ENCODE measurements at regions not wholly inside any gene's neighbourhood (a gene's known extent, or its start where the extent isn't known, plus 50 kb on each side); places are given as distances from the start of the nearest gene placed in this dataset.

DNA sequence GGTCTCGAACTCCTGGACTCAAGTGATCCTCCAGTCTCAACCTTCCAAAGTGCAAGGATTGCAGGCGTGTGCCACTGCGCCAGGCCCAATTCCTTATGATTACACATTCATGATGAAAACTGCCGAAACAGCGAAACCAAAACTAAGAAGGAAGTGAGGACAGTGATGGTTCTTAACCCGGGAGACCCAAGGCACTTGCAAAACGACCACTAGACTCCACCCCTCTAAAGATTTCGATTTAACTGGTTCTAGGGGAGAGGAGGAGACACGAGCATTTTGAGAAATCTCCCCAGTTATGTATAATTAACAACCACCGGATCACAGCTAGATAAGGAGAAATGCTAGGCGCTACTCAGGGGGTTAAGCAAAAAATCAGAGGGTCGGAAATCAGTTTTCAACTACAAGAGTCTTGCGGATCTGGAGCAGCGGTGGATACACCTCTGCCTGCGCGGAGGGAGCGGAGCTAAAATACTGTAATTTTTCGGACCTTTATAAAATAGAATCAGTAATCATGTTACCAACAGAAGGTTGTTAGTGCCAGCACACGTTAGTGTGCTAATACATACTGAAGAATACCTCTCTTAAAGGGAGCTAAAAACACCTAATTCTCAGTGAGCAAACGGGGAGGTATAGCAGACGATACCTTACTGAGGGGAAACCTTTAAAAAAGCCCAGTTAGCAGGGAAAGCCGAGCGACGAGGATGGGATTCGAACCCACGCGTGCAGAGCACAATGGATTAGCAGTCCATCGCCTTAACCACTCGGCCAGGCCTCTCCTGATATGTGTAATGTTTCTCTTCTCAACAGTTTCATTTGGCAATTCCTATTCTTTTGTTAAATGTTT is 60.0 kb upstream of the BTN3A2 start:
- peak; percentile 75 for DNase-seq (ENCODE audit: extremely low read depth, low read depth)

DNA sequence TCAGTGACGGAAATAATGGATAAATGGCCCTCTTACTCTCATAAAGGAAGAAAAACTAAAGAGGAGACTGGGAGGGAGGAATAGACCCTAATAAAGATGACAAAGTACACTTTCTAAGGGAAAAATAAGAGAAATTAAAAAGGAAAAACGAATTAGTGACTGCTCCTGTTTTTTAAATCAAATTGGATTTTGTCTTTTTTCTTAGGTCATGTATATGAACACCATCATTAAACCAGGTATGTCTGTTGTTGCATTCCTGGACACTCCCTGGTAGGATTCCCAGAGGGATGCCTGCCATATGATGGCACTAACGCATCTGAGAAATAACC is 59.4 kb upstream of the BTN3A2 start:
- DNase-seq (ENCODE audit: extremely low read depth, low read depth) = no peak
- TF ChIP-seq, protein P1, sequence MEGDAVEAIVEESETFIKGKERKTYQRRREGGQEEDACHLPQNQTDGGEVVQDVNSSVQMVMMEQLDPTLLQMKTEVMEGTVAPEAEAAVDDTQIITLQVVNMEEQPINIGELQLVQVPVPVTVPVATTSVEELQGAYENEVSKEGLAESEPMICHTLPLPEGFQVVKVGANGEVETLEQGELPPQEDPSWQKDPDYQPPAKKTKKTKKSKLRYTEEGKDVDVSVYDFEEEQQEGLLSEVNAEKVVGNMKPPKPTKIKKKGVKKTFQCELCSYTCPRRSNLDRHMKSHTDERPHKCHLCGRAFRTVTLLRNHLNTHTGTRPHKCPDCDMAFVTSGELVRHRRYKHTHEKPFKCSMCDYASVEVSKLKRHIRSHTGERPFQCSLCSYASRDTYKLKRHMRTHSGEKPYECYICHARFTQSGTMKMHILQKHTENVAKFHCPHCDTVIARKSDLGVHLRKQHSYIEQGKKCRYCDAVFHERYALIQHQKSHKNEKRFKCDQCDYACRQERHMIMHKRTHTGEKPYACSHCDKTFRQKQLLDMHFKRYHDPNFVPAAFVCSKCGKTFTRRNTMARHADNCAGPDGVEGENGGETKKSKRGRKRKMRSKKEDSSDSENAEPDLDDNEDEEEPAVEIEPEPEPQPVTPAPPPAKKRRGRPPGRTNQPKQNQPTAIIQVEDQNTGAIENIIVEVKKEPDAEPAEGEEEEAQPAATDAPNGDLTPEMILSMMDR (IDR thresholded peaks at IDR 0.05; ENCODE audit: low read depth, low read length) = no peak

More for the DNA sequence above, 60.0 kb upstream of the BTN3A2 start:
- TF ChIP-seq, protein P1 (IDR thresholded peaks at IDR 0.05; ENCODE audit: low read depth, low read length) = no peak

DNA sequence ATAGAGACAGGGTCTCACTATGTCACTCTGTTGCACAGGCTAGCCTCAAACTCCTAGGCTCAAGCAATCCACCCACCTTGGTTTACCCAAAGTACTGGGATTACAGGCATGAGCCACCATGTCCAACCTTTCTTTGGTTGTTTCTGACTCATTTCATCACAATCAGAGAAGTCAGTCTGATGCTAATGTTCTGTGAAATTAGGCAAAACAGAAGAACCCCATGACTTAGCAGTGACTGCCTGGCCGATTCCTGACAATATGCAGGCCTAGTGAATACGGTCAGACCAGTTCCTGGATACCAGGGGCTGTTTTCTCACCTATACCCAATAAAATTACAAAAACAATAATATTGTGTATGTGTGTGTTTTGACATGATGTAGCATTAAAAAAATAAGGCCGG is 58.8 kb upstream of the BTN3A2 start:
- no peak for DNase-seq (ENCODE audit: extremely low read depth, low read depth)
- TF ChIP-seq, protein P1 (IDR thresholded peaks at IDR 0.05; ENCODE audit: low read depth, low read length) = no peak

DNA sequence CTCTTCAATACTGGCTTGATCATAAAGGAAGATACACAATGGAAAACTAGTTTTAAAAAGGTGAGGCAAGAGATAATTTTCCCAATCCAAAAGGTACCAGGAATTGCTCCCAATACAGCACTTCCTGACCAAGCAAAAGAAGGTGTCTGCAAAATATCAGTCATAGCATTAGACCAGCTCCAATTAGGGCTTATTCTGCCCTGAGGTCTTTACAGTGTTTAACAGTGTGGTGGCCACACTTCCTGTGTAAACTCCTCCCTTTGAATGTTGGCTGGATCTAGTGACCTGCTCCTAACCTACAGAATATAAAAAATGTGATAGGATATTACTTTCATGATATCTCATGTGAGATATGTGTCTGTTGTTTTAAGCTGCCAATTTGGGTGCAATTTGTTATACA is 57.1 kb upstream of the BTN3A2 start:
- DNase-seq (ENCODE audit: extremely low read depth, low read depth) = no peak
- TF ChIP-seq, protein P1 (IDR thresholded peaks at IDR 0.05; ENCODE audit: low read depth, low read length) = no peak

DNA sequence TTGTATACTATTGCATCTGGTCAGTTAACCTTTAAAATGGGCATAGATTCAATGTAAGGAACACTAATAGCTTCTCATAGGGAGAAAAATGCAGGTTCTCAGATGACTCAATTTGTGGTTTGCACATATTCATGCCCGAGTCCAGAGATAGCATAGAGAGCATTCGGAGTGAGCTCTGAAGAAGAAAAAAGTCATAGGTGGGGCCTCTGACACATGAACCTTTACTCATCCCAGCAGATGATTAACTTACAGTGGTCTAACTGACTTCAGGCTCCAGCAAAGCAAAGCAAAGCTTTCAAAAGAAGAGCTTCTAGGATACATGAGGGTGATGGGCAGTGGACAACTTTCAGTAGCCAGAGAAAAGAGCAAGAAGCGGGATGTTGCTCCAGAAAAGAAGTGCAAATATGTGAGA is 55.3 kb upstream of the BTN3A2 start:
- DNase-seq (ENCODE audit: extremely low read depth, low read depth) = no peak
- TF ChIP-seq, protein P1 (IDR thresholded peaks at IDR 0.05; ENCODE audit: low read depth, low read length) = no peak

DNA sequence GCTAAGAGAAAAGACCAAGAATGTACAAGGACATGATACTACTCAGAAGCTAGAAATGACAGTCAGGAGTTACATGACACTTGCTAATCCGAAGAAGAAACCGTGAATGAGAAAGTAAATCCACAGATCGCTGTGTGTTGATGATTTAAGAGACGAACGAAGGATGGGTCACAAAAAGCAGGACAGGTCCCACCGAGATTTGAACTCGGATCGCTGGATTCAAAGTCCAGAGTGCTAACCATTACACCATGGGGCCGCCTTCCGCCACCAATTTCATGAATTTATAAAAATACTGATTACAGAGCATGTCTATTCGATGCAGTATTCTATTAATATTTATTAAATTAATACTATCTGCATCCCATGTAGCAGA is 54.0 kb upstream of the BTN3A2 start:
- no peak for DNase-seq (ENCODE audit: extremely low read depth, low read depth)
- TF ChIP-seq, protein P1 (IDR thresholded peaks at IDR 0.05; ENCODE audit: low read depth, low read length) = no peak

DNA sequence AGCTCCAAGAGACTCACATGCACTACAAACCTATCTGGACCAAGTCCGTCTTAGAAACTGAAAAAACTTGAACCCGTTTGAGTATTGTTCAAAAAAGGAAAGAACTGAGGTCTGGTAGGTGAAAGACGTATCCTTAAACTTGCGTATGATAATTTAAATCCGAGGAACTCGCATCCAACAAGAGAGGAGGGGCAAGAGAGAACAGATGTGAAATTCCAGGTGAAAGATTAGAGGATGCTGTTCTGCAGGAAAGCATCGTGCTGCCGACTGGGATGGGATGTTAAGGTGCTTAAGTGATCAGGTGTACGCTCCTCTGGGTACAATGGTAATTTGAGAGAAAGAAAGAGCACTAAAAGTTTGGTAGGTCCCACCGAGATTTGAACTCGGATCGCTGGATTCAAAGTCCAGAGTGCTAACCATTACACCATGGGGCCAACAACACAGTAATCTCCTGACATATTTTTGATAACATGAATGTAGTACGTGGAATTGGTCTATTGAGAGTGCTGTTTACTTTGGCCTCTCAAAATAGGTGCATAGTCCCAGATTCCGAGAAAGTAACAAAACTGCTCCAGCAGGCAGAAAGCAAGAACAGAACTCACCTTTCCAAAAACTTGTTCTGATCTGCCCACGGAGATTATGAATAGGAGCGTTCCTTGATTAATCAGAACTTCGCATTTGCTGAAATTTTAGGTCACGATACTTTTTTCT is 53.5 kb upstream of the BTN3A2 start:
- TF ChIP-seq, protein P1 (IDR thresholded peaks at IDR 0.05; ENCODE audit: low read depth, low read length) = no peak; the same call in 1 of the 2 replicates
- no peak for DNase-seq (ENCODE audit: extremely low read depth, low read depth)
